NCI-H82 (cell line): ENCODE measurements at regions not wholly inside any gene's neighbourhood (a gene's known extent, or its start where the extent isn't known, plus 50 kb on each side); places are given as distances from the start of the nearest gene placed in this dataset.

Experiments
- DNase-seq: peaks from one replicate; lab custom pipeline; 2025; lab: John Stamatoyannopoulos, UW

DNA sequence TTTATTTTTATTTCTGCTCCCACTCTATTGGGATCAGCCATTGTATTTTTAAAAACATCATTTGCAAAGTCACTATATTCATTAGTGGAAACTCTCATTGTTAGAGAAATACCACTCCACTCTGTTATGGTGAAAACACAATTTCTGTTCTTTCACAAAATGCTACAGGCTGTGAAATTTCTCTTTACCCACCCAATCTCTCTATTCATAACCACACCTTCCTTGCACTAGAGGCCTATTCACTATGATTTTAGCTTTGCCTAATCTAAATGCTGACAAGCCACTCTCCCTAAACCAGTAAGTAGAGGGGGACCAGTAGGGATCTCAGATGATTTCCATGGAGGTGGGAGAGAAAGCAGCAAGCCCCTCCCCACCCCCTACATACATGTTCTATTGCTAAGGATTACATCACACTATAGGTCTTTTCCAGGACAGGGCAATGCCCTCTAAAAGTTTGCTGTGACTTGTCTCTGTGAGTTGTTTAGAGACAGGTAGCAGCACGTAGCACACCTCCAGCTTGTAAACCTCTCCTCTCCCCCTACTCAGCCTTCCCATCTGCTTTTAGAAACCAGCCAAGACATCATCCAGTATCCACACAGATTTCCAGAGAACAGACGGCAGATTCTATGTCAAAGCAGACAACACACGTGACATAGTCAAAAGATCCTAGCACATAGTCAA is 58.3 kb upstream of the PPP1R3C start:
- DNase-seq, result no peak

DNA sequence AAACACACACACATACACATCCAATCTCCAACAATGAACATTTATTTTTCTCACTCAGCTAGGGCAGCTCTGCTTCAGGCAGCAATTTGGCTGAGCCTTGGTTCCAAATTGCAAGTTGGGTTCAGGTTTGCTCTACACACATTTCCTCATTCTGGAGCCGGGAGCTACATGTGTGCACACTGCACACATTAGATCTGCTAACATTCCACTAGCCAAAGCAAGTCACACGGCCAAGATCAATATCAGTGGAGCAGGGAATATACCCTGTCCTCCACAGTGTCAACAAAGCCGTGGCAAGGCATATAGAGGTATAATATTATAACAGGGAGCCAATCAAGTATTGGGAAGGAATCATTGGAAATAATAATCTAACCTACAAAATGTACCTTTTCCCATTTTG is 57.5 kb upstream of the PPP1R3C start:
- no peak for DNase-seq

DNA sequence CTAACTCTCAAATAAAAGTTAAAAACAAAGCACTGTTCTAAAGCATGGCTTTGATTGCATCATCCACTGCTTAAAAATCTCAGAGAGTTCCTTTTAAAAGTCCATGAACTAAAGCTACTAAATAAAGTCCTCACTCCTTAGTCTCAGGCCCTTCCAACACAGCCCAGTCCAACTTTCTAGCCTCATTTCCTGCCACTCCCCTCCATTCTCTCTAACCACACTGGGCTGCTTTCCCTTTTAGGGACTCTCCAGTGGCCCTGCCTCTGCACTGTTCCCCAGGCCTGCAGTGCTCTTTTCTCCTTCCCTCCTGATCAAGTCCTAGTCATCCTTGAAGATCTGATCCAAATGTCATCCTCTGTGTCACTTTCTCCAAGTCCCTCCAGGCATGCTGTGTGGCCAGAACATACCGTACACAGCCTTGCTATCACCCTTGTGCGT is 56.9 kb upstream of the PPP1R3C start:
- no peak for DNase-seq

DNA sequence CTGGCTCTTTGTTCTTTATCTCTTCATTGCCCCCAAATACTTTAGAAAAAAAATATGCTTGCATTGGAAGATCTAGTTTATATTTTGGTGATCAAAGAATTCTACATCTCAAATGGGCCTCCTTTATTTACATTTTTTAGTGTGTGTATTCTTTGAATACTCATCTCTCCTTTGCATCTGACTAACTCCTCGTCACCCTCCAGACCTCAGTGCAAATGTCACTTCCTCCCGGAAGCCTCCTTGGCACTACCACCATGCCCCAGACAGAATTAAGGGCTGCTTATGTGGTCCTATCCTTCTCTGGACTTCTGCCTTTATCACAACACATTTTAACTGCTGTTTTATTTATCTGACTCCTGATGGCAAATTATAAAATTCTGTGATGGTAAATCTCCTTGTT is 52.0 kb upstream of the PPP1R3C start:
- DNase-seq, result no peak

DNA sequence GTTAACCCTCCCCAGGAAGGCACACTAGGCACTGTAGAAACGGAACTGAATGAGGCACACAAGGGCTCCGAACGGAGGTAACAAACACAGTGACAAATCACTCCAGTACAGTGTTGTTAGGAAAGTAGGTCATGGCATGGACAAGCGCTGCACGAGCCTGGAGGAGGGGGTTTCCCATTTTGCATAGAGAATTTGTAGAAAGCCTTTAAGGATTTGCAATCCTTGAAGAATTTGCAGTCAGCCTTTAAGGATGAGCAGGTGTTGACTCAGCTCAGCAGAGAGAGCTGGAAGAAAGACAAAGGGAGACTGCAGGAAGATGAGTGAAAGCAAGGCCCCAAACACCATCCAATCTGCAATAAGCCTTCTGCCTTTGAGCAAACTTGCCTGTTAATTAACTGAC is 51.1 kb upstream of the PPP1R3C start:
- no peak for DNase-seq

DNA sequence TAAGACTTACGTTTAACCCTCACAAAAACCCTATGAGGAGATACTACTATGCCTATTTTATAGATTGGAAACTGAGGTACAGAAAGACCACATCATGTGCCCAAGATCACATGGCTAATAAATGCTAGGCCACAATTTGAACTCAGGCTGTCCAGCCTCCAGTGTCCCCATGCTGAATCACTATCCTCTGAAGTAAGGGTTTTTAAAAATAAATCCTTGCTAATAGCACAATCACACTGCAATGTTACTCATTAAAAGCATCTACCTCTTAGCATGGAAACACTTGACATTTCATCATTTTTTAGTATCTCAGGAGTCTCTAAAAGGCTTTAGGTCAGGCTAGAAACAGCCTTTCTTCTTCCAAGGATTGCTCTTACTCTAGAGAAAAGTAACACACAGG is 50.0 kb upstream of the PPP1R3C start:
- no peak for DNase-seq
